NCI-H1694 (cell line): ENCODE measurements at regions not wholly inside any gene's neighbourhood (a gene's known extent, or its start where the extent isn't known, plus 50 kb on each side); places are given as distances from the start of the nearest gene placed in this dataset.

ENCODE experiments used
- DNase-seq: peaks from one replicate; lab custom pipeline; 2025; lab: John Stamatoyannopoulos, UW

DNA sequence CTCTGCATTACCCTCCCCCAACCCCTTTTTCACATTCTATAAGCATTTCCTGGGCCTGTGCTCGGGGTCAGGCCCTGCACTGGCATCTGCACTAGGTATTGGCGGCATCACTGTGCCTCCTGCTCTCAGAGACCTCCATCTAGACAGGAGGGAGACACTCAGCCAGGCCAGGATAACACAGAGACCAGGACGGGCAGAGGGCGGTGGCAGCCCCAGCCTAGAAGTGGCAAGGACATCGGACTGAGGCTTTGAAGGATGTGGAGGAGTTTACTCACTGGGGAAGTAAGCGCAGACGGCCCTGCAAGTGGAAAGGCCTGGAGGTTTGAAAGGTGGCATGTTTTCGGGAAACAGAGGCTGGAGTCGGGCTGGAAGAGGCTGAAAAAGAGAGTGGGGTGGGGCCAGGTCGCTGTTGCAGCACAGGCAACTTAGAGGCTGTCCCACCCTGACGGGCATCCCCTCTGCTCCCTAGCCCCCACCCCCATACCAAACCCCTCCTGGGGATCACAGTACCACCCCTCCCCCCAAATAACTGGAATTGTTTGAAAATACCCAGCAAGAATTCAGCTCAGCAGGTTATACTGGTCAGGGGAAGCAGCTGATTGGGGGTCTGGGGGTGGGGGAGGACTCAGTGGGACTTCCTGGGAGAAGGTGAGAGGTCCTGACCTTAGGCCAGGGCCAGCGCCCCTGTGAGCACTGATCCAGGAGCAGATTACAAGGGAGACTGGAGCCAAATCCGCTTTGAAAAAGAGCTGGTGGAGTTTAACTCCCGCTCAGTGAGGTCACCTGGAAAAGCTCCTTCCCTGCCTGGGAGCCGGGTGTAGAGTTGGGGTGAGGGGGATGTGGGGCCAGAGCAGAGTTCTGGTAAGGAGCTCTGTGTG lies 121.8 kb upstream of the WNT4 start:
- DNase-seq = no peak

DNA sequence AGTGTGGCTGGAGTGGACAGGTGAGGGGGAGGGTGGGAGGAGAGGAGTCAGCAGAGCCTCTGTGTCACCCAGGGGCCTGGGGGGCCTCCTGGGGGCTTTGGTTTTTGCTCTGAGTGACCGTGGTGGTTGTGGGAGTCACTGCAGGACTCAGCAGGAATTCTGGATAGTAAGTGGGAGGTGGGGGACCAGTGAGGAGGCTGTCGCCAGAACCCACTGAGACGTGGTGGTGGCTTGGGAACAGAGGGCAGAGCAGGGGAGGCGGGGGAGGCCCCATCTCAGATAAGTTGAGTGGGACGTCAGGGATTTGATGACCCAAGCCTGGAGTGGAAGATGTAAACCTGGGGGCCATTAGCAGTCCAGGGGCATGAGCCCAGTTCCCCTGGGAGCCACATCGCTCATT lies 123.2 kb upstream of the WNT4 start:
- no peak for DNase-seq

DNA sequence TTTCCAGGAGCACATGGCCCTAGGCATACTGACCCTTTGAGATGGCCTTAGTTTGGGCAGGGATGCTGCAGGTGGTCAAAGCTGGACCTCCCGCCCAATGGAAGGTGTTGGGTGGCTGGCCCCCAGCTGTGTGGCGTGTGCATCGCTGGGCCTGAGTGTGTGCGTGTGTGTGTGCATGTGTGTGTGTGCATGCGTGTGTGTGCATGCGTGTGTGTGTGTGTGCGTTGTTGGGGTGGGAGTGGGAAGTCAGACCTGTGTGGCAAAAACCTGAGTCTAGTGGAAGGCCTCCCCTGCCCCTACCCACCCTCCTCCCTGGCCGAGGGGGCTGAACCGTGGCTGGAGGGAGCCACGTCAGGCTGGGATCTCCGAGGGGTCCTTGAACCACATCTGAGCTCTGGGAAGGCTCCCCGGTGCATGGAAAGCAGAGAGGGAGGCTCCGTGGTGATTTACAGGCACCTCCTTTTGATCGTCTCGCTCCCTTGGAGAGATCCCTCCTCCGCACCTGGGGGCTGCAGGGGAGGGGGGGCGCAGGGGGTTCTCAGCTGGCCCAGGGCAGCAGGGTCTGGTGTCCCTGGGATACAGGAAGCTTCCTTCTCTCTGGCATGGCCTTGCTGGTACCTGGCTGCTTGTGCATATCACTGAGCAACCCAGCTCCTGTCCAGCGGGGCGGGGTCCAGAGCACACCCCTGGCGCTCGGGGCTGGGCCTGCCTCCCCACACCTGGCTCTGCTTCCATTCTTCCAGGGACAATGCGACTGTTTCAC lies 124.7 kb upstream of the WNT4 start:
- no peak for DNase-seq

- no peak for DNase-seq
Measured at GRCh38 chr1:22268327-22268726, 125.4 kb upstream of the WNT4 start.

DNA sequence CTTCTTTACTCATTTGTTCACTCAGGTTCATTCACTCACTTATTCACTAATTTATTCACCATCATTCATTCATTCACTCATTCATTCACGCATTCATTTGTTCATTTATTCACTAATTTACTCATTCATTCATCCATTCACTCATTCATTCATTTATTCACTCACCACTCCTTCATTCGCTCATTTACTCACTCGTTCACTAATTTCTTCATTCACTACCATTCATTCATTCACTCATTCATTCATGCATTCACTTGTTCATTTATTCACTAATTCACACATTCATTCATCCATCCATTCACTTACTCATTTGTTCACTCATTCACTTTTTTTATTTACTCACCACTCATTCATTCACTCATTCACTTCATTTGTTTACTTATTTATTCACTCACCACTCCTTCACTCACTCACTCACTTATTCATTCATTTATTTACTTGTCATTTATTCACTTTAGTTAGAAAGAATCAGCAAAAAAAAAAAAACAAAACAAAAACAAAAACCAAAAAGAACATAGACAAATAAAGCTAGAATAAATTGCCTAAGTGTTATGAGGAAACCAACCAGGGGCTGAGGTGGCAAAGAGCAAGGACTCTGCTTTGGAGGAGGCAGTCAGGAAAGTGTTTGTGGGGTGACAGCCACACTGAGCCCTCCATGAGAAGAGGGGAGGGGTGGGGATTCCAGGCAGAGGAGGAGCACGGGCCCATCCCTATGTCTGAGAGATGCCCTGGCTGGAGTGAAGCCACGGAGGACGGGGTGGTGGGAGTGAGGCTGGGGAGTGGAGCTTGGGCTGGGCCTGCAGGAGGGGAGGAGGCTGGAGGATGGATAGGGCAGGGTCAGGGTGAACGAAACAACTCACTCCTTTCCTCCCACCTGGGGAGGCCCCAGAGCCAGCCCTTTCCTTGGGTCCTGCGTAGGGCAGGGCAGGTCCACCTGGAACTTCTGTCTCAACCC lies 129.2 kb upstream of the WNT4 start:
- no peak for DNase-seq

GRCh38 chr1:22273686-22274681 lies 131.1 kb upstream of the WNT4 start:
- DNase-seq = no peak

GRCh38 chr1:22275167-22275566 lies 132.3 kb upstream of the WNT4 start:
- no peak for DNase-seq

DNA sequence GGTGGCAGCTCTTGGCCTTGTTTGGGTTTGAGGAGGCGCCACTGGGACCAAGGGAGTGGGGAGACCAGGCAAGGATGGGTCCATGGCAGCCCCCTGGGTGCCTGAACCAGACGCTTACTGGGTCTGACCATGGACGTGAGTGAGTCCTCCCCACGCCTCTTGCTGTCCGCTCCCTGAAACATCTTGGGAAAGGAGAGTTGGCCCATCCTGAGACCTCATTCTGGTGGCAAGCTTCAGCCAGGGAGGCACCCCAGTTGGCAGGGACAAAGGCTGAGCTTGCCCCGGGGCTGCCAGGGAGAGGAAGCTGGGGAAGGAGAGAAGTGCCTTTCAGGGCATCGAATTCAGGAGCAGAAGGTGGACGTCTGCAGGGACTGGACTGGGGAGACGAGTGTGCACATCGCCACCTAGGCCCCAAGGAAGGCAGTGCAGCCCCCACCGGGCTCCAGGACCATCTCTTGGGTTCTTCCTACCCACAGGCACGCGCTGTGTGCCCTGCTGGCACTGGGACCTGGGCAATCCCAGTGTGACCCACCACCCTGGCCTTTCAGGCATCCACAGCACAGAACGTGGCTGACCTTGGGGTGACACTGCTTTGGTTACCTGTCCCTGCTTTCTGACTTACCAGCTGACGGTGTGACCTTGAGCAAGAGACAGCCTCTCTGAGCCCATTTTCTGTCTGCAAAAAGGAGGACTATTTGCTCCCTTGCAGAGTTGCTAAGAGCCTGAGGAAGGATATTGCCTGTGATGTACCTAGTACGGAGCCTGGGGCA lies 132.9 kb upstream of the WNT4 start:
- DNase-seq = peak; percentile 32

DNA sequence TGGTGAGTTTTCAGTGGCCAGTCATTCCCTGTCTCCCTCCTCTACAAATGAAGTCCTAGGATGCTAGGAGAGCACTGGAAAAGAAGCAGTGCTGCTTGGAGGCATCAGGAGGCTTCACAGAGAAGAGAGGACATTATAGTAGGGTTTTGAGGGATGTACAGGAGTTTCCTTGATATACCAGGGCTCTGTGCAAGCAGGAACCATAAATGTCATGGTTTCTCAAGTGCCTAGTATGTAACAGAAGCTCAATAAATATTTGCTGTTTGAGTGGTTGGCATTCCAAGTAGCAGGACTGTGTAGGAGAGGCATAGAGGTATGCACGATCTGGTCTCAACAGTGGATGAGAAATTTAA lies 133.5 kb upstream of the WNT4 start:
- no peak for DNase-seq

DNA sequence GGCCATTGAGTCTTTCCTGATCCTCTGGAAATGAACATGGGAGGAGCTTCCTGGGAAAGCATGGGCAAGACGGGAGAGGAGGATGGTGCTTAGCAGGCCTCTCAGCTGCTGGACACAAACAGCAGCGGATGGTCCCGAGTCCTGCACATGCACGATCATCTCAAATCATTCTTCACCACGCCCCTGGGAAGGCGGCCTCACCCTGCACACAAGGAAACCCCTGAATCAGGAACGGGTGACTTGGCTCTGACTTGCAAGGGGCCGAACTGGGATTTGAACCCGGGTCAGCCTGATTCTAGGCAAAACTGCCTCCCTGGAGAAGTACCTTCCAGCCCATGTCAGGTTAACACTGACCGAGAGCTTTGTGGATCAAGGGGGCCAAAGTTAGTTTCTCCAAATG lies 134.8 kb upstream of the WNT4 start:
- DNase-seq = no peak

GRCh38 chr1:22279735-22280134 lies 136.8 kb upstream of the WNT4 start:
- DNase-seq = no peak

GRCh38 chr1:22280526-22280925 lies 137.6 kb upstream of the WNT4 start:
- DNase-seq = no peak

- no peak for DNase-seq
Measured at GRCh38 chr1:22281521-22282363, 138.8 kb upstream of the WNT4 start.

GRCh38 chr1:22282364-22282995 lies 139.6 kb upstream of the WNT4 start:
- DNase-seq = no peak

- no peak for DNase-seq
Measured at GRCh38 chr1:22283596-22283995, 140.7 kb upstream of the WNT4 start.

- DNase-seq = no peak
Measured at GRCh38 chr1:22284236-22284635, 141.3 kb upstream of the WNT4 start.

- no peak for DNase-seq
Measured at GRCh38 chr1:22284906-22285548, 142.1 kb upstream of the WNT4 start.
